ENCODE measurements at regions not wholly inside any gene's neighbourhood (a gene's known extent, or its start where the extent isn't known, plus 50 kb on each side); places are given as distances from the start of the nearest gene placed in this dataset.

DNA sequence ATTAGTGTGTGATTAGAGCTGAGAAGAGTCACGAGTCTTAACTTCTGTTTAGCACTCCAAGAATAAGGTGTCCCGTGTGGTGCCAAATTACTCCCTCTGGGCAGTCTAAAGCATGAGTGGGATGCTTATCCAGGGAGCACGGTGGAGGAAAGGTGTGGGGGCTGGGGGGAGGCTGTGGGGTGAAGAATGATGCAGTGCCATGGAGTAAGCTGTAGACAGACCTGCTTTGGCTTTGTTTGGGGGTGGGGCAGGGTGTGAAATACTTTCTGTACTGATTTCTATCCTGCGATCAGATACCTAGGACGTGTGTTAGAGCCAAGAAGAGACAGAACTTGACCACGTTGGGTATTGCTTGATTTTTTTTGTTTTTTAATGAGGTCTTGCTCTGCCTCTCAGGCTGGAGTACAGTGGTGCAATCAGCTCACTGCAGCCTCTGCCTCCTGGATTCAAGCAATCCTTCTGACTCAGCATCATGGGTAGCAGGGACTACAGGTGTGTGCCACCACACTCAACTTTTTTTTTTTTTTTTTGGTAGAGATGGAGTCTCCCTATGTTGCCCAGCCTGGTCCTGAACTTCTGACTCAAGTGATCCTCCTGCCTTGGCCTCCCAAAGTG, 232.8 kb downstream of the MAN2A1 start:
- Mint-ChIP-seq H3K9me3 (no peaks in the 10 kb centered on the region), H3K4me1 (peaks cover 7% of the 10 kb centered on the region), H3K36me3 (ENCODE audit: low read depth) (no peaks in the 10 kb centered on the region), H3K27ac (no peak overlapping the region), H3K4me3 (no peak overlapping the region), H3K27me3 (ENCODE audit: insufficient read depth, low read depth, poor library complexity) (peaks cover 4% of the 10 kb centered on the region)
- H2AFZ ChIP-seq, result no peak overlapping the region
- no peak overlapping the region for H3K4me2 ChIP-seq
- H3K4me3 ChIP-seq, result no peak overlapping the region
- H3K79me2 ChIP-seq (replicated peaks; ENCODE audit: insufficient read depth), result no peaks in the 10 kb centered on the region
- no peak for ATAC-seq
- no peaks in the 10 kb centered on the region for H3K27me3 ChIP-seq (ENCODE audit: insufficient read depth)
- no peak for TF ChIP-seq CREB1 (CRISPR knock-in tag; IDR thresholded peaks at IDR 0.05; ENCODE audit: low read depth)
- no peak for TF ChIP-seq ZNF331 (CRISPR knock-in tag; IDR thresholded peaks at IDR 0.05; ENCODE audit: low read depth)
- no peak for TF ChIP-seq POLR2AphosphoS5 (IDR thresholded peaks at IDR 0.05; ENCODE audit: low read depth)
- TF ChIP-seq, protein P1, sequence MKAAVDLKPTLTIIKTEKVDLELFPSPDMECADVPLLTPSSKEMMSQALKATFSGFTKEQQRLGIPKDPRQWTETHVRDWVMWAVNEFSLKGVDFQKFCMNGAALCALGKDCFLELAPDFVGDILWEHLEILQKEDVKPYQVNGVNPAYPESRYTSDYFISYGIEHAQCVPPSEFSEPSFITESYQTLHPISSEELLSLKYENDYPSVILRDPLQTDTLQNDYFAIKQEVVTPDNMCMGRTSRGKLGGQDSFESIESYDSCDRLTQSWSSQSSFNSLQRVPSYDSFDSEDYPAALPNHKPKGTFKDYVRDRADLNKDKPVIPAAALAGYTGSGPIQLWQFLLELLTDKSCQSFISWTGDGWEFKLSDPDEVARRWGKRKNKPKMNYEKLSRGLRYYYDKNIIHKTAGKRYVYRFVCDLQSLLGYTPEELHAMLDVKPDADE (IDR thresholded peaks at IDR 0.05), result no peak
- TF ChIP-seq, protein P2, sequence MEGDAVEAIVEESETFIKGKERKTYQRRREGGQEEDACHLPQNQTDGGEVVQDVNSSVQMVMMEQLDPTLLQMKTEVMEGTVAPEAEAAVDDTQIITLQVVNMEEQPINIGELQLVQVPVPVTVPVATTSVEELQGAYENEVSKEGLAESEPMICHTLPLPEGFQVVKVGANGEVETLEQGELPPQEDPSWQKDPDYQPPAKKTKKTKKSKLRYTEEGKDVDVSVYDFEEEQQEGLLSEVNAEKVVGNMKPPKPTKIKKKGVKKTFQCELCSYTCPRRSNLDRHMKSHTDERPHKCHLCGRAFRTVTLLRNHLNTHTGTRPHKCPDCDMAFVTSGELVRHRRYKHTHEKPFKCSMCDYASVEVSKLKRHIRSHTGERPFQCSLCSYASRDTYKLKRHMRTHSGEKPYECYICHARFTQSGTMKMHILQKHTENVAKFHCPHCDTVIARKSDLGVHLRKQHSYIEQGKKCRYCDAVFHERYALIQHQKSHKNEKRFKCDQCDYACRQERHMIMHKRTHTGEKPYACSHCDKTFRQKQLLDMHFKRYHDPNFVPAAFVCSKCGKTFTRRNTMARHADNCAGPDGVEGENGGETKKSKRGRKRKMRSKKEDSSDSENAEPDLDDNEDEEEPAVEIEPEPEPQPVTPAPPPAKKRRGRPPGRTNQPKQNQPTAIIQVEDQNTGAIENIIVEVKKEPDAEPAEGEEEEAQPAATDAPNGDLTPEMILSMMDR (conservative IDR thresholded peaks at IDR 0.05; ENCODE audit: low read depth in 2 of 2), result no peak
- no peak for TF ChIP-seq NANOG (IDR thresholded peaks at IDR 0.05; ENCODE audit: borderline replicate concordance)
- no peak for TF ChIP-seq EZH2phosphoT487 (IDR thresholded peaks at IDR 0.05; ENCODE audit: unreplicated experiment)
- no peak for TF ChIP-seq ZNF462 (CRISPR knock-in tag; IDR thresholded peaks at IDR 0.05)
- no peaks in the 10 kb centered on the region for H3F3A ChIP-seq (replicated peaks; ENCODE audit: low read depth)
- H3K4me1 ChIP-seq (ENCODE audit: insufficient read depth), result no peaks in the 10 kb centered on the region
- DNase-seq (ENCODE audit: low spot score), result no peak
- no peaks in the 10 kb centered on the region for H4K20me1 ChIP-seq (replicated peaks; ENCODE audit: insufficient read depth)
- H3K36me3 ChIP-seq (ENCODE audit: insufficient read depth), result no peaks in the 10 kb centered on the region
- peaks cover 16% of the 10 kb centered on the region for H3K9me2 ChIP-seq (ENCODE audit: insufficient read depth)
- no peak overlapping the region for H3K27ac ChIP-seq (ENCODE audit: low read depth)

Data from GM23338 (cell line).